Uterus (tissue), 3 donors: ENCODE measurements at regions not wholly inside any gene's neighbourhood (a gene's known extent, or its start where the extent isn't known, plus 50 kb on each side); places are given as distances from the start of the nearest gene placed in this dataset.

Experiments used
- DNase-seq, 2 donors: peaks; one replicate each; pipeline ENCODE4 v3.0.0-alpha.2; 2019 to 2020
- H3K27ac ChIP-seq, 2 donors: fragments of 200-600 bp; sonication (generic); 1 replicate in 1 of 2; 2 replicates in 1 of 2; pipeline ENCODE4 v1.5.1; 2016 to 2018
- H3K27me3 ChIP-seq, 2 donors: fragments of 200-600 bp; sonication (generic); one replicate each; pipeline ENCODE4 v1.5.1; 2018 to 2019; ENCODE audit warnings: control low read depth in 1 of 2
- H3K36me3 ChIP-seq, 2 donors: fragments of 200-600 bp; sonication (generic); one replicate each; pipeline ENCODE4 v1.5.1; 2019; ENCODE audit warnings: control low read depth in 1 of 2
- H3K4me1 ChIP-seq, 2 donors: fragments of 200-600 bp; sonication (generic); one replicate each; pipeline ENCODE4 v1.5.1; 2018 to 2019; ENCODE audit warnings: control low read depth in 1 of 2
- H3K4me3 ChIP-seq, 2 donors: fragments of 200-600 bp; sonication (generic); 1 replicate in 1 of 2; 2 replicates in 1 of 2; pipeline ENCODE4 v1.5.1; 2018 to 2019; ENCODE audit warnings: mild to moderate bottlenecking in 1 of 2
- H3K9me3 ChIP-seq, 2 donors: fragments of 200-600 bp; sonication (generic); one replicate each; pipeline ENCODE4 v1.5.1; 2019; ENCODE audit warnings: control low read depth in 1 of 2
- CTCF ChIP-seq, 4 experiments: fragments of 200-600 bp in 2 of 4; fragments of 450-650 bp in 2 of 4; sonication (generic) in 2 of 4; IDR thresholded peaks; one replicate each; pipeline ENCODE4 v1.5.1; 2016 to 2019; ENCODE audit warnings: antibody characterized with exemption in 4 of 4, mild to moderate bottlenecking in 2 of 4, moderate library complexity in 1 of 4
- POLR2A ChIP-seq, 2 donors: fragments of 450-650 bp; IDR thresholded peaks; one replicate each; pipeline ENCODE4 v1.6.1; 2016; ENCODE audit warnings: antibody characterized with exemption in 2 of 2, mild to moderate bottlenecking in 1 of 2, moderate library complexity in 1 of 2
- intact Hi-C: fragments of 100-400 bp; cut with DNase I; formaldehyde crosslinking; loops from one replicate; pipeline ENCODE4 v1.15.1; 2023; ENCODE audit warnings: low total_unique reads
- donor health status: DM: yes; HTN: yes; CAD: no.

DNA sequence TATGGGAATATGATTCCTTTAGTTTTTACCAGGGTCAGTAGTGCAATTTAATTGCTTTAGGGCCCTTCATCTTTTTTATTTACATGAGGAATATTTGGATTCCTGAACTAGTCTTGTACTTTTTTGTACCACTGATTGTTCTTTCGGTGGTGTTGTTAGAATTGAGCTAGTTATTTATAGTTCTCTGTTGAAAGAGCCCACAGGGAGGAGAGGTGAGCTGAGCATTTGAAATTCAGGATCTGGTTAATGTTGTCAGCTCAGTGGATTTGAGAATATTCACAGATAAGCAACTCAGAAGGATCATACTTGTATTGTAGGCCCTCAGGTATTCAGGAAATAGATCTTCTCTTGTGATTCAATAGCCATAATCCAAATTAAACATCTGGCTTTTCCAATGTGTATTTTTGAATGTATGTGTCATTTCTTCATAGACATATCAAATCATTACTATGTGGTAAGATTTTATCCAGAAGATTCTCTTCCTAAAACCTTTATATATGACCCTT is 613.2 kb downstream of the ISL1 start:
- no peaks in the 10 kb centered on the region for H3K9me3 ChIP-seq
- H3K36me3 ChIP-seq: no peaks in the 10 kb centered on the region
- DNase-seq: no peak
- TF ChIP-seq POLR2A (IDR thresholded peaks at IDR 0.05) (no peak), CTCF (IDR thresholded peaks at IDR 0.05) (no peak)
- intact Hi-C loops: no loop called here
- H3K27me3 ChIP-seq: no peaks in the 10 kb centered on the region
- no peak overlapping the region for H3K27ac ChIP-seq
- H3K4me1 ChIP-seq: no peaks in the 10 kb centered on the region
- H3K4me3 ChIP-seq: no peak overlapping the region

GRCh38 chr5:51997500-51997899 is 614.3 kb downstream of the ISL1 start:
- Histone ChIP-seq H3K36me3 (no peaks in the 10 kb centered on the region), H3K4me3 (no peak overlapping the region), H3K27me3 (no peaks in the 10 kb centered on the region), H3K9me3 (no peaks in the 10 kb centered on the region), H3K27ac (no peak overlapping the region), H3K4me1 (no peaks in the 10 kb centered on the region)
- TF ChIP-seq CTCF (IDR thresholded peaks at IDR 0.05) (no peak), POLR2A (IDR thresholded peaks at IDR 0.05) (no peak)
- DNase-seq: no peak
- intact Hi-C loops: no loop called here

GRCh38 chr5:51997949-51998348 is 614.7 kb downstream of the ISL1 start:
- DNase-seq: no peak
- intact Hi-C loops: no loop called here
- Histone ChIP-seq H3K27me3 (no peaks in the 10 kb centered on the region), H3K9me3 (no peaks in the 10 kb centered on the region), H3K4me1 (no peaks in the 10 kb centered on the region), H3K27ac (no peak overlapping the region), H3K4me3 (no peak overlapping the region), H3K36me3 (no peaks in the 10 kb centered on the region)
- TF ChIP-seq CTCF (IDR thresholded peaks at IDR 0.05) (no peak), POLR2A (IDR thresholded peaks at IDR 0.05) (no peak)

DNA sequence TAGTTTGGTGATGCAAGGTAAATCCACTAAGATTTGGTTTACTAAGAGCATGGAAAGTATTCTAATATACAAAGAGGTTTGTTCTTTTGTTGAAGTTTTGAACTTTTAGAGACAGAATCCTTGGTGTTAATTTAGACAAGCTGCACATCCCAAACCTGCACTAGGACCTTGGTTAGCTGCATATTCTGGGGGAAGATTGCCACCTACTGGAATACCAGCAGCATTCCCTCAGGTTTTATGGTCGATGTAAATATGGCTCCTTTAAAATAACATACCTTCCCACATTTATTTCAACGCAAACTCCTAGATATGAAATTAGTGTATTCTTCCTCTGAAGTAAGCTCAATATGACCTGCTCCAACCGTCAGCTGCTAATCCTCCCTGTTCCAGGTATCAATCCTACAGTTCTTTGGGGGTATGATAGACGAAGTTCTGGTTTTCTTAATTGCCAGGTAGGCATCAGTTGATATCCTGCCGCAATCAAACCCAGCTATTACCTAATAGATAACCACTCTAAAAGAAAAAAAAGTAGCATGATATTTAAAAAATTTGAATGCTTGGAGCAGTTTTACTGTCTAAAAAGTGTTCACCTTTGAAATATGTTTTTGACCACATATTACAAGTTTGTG is 624.1 kb downstream of the ISL1 start:
- Histone ChIP-seq H3K9me3 (no peaks in the 10 kb centered on the region), H3K27me3 (no peaks in the 10 kb centered on the region), H3K4me3 (no peak overlapping the region), H3K4me1 (no peaks in the 10 kb centered on the region), H3K36me3 (no peaks in the 10 kb centered on the region), H3K27ac (no peak overlapping the region)
- DNase-seq: no peak
- intact Hi-C loops: no loop called here
- TF ChIP-seq CTCF (IDR thresholded peaks at IDR 0.05) (peak in 2 of 4 experiments; percentile 27 to 30), POLR2A (IDR thresholded peaks at IDR 0.05) (no peak)

DNA sequence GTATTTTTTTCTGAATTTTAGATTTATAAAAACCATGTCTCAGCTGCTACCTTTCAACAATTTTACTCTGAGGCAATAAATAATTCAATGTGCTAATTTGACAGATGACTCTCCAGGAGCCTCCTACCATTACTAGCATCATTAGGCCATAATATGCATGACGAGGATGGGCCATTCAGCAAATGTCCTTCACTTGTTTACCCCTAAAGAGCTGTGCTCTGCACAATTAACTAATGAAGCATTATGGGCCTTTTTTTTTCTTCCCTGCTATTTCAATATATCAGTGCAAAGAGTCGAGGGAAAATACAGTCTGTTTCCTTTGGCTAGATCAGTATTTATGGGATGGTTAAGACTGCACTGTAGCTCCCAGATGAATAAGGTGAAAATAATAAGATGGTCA is 627.2 kb downstream of the ISL1 start:
- H3K4me1 ChIP-seq: no peaks in the 10 kb centered on the region
- intact Hi-C loops: no loop called here
- DNase-seq: no peak
- H3K9me3 ChIP-seq: no peaks in the 10 kb centered on the region
- no peak overlapping the region for H3K27ac ChIP-seq
- H3K4me3 ChIP-seq: no peak overlapping the region
- TF ChIP-seq POLR2A (IDR thresholded peaks at IDR 0.05) (no peak), CTCF (IDR thresholded peaks at IDR 0.05) (no peak)
- no peaks in the 10 kb centered on the region for H3K27me3 ChIP-seq
- H3K36me3 ChIP-seq: no peaks in the 10 kb centered on the region
